ENCODE measurements at regions not wholly inside any gene's neighbourhood (a gene's known extent, or its start where the extent isn't known, plus 50 kb on each side); places are given as distances from the start of the nearest gene placed in this dataset.
A peak's percentile ranks its signal among the peaks of the same experiment; 100 is the strongest.

DNA sequence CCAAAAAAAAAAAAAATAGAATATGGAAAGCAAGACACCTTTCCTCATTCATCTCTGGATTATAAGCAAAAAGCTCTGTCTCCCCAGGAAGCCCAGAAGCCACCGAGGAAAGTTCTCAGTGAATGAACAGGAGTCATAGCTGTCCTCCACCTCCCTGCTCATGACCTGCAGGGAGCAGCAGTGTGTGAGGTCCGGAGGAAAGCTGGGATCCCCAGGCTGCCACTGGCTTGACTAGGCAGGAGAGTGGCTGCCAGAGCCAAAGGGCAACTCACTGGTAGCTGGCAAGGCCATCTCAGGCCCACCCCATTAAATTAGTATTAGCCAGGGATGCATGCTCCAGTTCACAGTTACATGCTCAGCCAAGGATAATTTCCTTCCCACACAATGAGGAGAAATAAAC, 191.6 kb upstream of the STT3B start:
- no peak for DNase-seq (ENCODE audit: low read depth in 2 of 2)

GRCh38 chr3:31343075-31343474, 189.7 kb upstream of the STT3B start:
- no peak for DNase-seq (ENCODE audit: low read depth in 2 of 2)

DNA sequence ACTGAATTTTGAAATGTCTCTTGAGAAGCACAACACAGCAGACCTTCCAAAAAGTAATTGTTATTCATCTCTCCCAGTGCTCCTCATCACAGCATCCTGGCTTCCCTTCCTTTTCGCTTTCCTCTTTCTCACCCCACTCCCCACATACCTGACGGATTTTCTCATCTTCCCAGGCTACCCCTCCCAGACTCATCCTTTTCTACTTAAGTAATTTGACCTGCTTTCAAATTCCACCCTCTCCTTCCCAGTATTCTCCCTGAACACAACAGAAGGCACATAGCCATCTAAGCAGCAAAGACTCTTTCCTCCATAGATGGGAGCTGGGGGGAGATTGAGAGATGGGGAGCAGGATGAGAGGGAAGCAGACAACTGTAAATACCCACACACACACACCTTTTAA, 187.1 kb upstream of the STT3B start:
- DNase-seq (ENCODE audit: low read depth in 2 of 2) = no peak

GRCh38 chr3:31346542-31346979, 186.2 kb upstream of the STT3B start:
- DNase-seq (ENCODE audit: low read depth in 2 of 2) = no peak

DNA sequence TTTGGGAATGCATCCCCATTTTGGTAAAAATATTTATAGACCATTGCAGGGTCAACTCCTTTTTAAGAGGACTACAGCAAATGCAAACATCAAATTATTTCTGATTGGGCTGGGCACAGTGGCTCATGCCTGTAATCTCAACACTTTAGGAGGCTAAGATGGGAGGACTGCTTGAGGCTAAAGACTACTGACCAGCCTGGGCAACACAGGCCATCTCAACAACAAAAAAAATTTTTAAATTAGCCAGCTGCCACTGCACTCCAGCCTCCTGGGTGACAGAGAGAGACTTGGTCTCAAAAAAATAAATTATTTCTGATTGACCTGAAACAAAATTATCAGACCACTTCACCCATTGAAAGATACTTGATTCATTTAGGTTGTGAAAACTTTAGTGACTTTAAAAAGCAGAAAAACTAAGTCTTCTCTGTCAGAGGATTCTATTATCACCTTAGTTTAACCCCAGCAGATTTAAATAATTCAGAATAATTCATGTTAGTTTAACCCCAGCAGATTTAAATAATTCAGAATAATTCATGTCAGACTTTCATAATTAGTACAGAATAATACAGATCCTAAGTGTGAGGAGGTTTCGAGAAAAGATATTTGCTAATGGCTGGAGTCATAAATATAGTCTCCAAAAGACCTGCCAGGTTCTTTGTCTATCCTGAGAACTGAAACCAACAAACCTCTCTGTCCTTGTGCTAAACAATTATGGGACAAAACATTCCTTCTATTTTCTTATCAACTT, 183.6 kb upstream of the STT3B start:
- DNase-seq (ENCODE audit: low read depth in 2 of 2) = no peak

DNA sequence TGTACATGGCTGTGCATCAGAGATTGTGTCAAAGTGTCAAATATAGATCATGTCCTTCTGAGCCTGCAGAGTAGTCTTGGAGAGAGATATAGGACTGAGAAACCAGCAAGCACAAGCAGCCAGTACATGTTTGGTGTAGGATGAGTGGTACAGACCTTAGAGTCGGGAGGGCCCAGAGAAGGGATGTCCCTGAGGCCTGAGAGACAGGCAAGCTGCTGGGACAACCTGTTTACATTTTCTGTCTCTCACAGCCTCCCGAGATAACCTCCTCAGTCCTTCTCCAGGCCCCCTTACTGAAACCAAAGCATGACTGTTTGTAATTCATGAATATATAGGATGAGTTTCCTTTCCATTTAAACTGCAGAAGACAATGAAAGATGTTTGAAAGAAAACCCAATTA, 182.4 kb upstream of the STT3B start:
- DNase-seq (ENCODE audit: low read depth in 2 of 2) = no peak

GRCh38 chr3:31352331-31352730, 180.4 kb upstream of the STT3B start:
- no peak for DNase-seq (ENCODE audit: low read depth in 2 of 2)

GRCh38 chr3:31353166-31353565, 179.6 kb upstream of the STT3B start:
- no peak for DNase-seq (ENCODE audit: low read depth in 2 of 2)

- DNase-seq (ENCODE audit: low read depth in 2 of 2) = peak in 1 of 2 donors; percentile 32
Observed at GRCh38 chr3:31354373-31354772, 178.4 kb upstream of the STT3B start.

GRCh38 chr3:31355807-31356206, 176.9 kb upstream of the STT3B start:
- DNase-seq (ENCODE audit: low read depth in 2 of 2) = no peak

DNA sequence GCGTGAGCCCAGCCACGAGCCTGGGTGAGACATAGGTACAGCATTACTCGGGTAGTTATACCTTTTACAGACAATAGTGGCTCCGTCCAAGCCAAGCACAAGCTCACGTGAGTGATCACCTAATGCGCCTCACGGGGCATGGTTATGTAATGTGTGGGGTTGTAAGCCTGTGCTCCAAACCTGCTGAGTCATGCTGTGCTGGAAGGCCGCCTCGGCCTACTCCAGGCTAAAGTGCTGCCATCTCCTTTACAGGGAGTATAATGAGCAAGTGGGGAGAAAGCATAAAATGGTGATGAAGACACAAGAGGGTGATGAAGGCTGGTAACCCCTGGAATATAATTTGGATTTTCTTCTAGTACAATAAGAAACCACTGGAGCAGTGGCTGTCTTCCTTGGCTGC, 175.8 kb upstream of the STT3B start:
- peak; percentile 7 to 9 for DNase-seq (ENCODE audit: low read depth in 2 of 2)

GRCh38 chr3:31357451-31357850, 175.3 kb upstream of the STT3B start:
- DNase-seq (ENCODE audit: low read depth in 2 of 2) = no peak

DNA sequence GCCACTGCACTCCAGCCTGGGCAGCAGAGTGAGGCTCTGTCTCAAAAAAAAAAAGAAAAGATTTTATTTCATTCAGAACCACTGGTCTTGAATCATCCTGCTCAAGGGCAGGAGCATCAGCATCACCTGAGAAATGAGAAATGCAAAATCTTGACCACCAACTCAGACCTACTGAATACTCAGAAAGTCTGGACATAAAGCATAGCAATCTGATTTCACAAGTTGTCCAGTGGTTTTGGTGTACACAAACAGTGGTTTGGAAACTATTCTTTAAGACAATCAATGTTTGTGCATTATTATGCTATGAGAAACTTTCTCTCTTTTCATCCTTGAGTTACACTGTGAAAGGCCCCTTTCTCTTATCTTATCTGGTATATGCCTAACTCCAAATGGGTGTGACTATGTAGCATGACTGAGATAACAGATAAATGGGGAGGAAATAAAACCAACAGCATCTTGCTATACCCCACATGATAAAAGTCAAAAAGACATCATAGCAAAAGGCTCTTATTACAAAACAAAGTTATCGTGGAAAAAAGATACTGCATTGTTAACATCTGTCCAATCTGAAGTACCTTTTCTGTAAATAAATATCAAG, 174.2 kb upstream of the STT3B start:
- no peak for DNase-seq (ENCODE audit: low read depth in 2 of 2)

DNA sequence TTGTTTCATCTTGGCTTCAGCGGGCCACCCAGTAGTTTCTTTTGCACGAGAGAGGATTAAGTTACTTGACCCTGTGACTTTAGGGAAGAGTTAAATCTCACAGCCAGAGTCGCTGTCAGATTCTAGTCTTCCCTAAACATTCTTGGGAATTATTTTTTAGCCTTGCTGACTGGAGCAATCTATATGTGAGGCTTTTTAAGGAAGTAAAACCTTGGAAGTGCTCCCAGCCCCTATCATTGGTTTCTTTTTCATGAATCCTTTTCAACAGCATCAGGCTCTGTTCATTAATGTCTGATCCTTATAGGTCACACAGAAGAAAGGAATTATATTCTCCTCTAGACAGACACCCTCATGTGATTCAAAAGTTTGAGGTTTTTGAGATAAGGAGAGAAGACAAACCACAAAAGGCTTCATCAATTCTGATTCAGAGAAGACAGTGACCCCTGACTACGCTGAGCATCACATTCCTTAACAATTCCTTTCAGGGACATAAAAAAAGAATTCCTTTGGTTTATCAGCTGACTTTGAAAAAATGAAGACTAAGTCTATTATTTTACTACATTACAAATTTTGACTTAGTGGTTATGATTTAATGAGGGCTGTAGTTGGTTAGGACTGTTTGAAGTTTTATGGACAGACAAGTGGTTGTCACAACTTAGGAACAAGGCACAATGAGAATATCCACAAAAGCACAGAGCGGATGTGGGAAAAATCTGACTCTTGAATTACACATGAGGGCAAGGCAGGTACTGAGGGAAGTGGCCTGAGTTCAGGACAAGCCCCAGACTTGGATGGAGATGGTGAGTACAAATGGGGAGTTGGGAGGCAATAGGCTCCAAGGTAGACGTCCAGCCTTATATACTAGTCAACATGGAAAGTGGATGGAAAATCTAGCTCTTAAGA, 171.1 kb upstream of the STT3B start:
- peak in 1 of 2 donors; percentile 11 for DNase-seq (ENCODE audit: low read depth in 2 of 2)

DNA sequence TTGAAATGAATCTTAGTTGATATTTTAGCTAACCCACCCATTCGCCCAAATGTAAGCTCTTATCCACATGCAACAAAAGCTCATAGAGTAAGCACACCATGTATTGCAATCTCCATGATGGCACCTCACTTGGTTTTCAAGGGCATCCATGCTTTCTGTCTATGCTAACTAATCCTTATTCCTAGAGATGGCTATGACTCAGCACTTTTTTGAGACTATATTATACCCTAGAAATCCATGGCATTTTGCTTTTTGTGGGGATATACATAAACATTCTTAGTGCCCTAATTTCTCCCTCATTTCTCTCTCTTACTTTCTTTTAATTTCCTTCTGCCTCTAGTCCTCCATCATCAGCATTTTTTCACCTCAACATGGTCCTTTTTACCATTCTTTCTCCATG, 168.5 kb upstream of the STT3B start:
- DNase-seq (ENCODE audit: low read depth in 2 of 2) = no peak

GRCh38 chr3:31364711-31365110, 168.0 kb upstream of the STT3B start:
- DNase-seq (ENCODE audit: low read depth in 2 of 2) = peak in 1 of 2 donors; percentile 35

DNA sequence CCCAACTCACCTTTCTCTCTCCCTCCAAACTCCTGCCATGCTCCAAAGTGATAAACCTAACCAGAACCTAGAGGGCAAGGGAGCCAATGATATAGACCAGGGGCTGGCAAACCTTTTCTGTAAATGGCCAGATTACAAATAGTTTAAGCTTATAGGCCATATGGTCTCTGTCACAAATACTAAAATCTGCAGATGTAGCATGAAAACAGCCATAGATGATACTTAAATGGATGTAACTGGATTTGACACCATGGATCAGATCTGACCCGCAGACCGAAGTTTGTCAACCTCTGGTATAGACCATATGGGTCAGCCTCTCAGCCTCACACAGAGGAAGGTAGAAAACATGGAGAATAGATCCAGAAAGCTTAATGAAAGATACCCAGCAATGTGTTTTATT, 165.2 kb upstream of the STT3B start:
- DNase-seq (ENCODE audit: low read depth in 2 of 2) = no peak

DNA sequence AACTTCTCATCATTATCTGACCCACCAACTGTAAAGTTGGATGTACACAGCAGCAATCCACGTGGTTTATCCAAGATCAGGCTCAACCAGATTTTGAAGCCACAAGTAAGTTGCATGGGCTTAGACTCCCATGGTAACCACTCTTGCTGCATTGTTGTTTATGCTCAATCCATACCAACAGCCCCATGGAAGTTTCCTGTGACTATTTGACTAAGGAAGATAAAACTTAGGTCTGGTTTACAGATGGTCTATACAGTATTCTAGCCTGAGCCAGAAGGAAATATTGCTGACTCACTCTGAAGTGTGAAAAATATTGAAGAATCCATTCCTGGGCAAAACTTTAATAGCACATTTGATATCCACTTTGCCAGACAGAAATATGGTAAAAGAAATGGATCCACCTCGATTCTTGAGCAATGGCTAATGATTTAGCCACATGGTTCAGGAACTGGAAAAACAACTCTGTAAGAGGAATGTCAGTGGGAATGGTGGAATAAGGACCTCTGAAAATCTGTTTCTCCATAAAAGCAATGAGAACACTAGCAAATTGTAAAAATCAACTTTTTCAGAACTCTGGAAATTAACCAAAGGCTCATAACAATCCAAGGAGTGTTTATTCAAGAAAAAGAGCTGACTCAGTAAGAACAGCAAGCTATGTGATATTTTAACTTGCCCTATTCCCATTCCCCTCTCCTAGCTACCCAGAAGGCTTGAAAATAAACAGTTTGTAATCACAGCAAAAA, 162.9 kb upstream of the STT3B start:
- DNase-seq (ENCODE audit: low read depth in 2 of 2) = peak; percentile 3 to 76

DNA sequence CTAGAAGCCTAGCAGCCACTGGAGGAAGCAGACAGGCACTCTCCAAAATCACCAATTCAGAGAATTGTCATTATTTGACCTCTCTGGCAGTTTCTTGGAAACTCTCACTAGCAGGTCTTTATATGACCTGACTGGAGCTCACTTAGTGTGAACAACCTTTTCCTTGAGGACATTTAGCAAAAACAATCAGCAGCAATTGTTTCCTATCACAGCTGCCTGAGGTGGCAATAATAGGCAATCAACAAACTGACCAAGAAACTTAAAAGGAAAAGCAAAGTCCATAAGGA, 162.4 kb upstream of the STT3B start:
- peak in 1 of 2 donors; percentile 8 for DNase-seq (ENCODE audit: low read depth in 2 of 2)

GRCh38 chr3:31370681-31371080, 162.0 kb upstream of the STT3B start:
- no peak for DNase-seq (ENCODE audit: low read depth in 2 of 2)

DNA sequence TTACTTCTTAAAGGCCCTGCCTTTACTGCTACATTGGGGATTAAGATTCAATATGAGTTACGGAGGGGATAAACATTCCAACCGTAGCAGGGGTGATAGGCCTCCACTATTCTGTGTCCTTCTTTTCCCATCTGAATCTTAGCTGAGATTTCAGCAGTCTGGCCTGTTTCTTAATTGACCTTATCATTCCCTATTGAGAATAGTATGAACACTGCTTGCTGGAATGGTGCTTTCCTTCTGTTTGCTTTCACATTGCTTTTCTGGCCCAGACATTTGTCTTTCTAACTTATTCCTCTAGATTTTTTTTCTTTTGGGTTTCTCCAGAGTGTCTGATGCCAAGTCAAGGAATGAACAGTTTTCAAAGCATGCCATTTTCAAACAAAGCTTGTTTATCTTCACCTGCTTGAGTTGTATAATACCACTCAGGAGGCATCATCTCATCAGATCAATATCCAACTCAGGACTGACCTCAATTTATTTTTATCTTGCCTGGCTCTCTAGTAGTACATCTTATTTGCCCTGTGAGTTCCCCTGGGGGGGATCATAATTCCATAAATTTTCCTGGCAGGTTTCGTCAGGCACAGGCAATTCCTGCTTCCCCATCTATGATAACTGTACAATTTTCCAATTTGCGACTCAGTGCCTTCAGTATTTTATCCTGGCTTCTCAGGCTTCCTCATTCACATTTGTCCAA, 161.1 kb upstream of the STT3B start:
- DNase-seq (ENCODE audit: low read depth in 2 of 2) = no peak

Measured in lung microvascular endothelial cell (primary cell).